ENCODE measurements at regions not wholly inside any gene's neighbourhood (a gene's known extent, or its start where the extent isn't known, plus 50 kb on each side); places are given as distances from the start of the nearest gene placed in this dataset.

- TF ChIP-seq, protein P1, sequence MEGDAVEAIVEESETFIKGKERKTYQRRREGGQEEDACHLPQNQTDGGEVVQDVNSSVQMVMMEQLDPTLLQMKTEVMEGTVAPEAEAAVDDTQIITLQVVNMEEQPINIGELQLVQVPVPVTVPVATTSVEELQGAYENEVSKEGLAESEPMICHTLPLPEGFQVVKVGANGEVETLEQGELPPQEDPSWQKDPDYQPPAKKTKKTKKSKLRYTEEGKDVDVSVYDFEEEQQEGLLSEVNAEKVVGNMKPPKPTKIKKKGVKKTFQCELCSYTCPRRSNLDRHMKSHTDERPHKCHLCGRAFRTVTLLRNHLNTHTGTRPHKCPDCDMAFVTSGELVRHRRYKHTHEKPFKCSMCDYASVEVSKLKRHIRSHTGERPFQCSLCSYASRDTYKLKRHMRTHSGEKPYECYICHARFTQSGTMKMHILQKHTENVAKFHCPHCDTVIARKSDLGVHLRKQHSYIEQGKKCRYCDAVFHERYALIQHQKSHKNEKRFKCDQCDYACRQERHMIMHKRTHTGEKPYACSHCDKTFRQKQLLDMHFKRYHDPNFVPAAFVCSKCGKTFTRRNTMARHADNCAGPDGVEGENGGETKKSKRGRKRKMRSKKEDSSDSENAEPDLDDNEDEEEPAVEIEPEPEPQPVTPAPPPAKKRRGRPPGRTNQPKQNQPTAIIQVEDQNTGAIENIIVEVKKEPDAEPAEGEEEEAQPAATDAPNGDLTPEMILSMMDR (IDR thresholded peaks at IDR 0.05; ENCODE audit: low read length): no peak
- TF ChIP-seq EZH2 (optimal IDR thresholded peaks at IDR 0.05; ENCODE audit: low read depth, low read length): no peak
These were observed 612.9 kb downstream of the IRX1 start for GRCh38 chr5:4208537-4208936.

Data from MM.1S (cell line).